Mesodermal cell (in vitro differentiated cells): ENCODE measurements at regions not wholly inside any gene's neighbourhood (a gene's known extent, or its start where the extent isn't known, plus 50 kb on each side); places are given as distances from the start of the nearest gene placed in this dataset.

Experiments used
- H3K27ac ChIP-seq: 2 replicates; pipeline ENCODE4 v1.7.0; 2013; ENCODE audit warnings: mild to moderate bottlenecking, low read depth, low read length, moderate library complexity; ENCODE audit not compliant: severe bottlenecking
- H3K36me3 ChIP-seq: 2 replicates; pipeline ENCODE4 v1.7.1; 2013; ENCODE audit warnings: mild to moderate bottlenecking, low read length, moderate library complexity; ENCODE audit not compliant: control insufficient read depth, insufficient read depth
- H3K4me1 ChIP-seq: one replicate; pipeline ENCODE4 v1.7.1; 2013; ENCODE audit warnings: mild to moderate bottlenecking, low read length; ENCODE audit not compliant: insufficient read depth, control insufficient read depth, poor library complexity, severe bottlenecking
- H3K4me3 ChIP-seq: 2 replicates; pipeline ENCODE4 v1.7.0; 2013; ENCODE audit warnings: low read length, control low read depth, mild to moderate bottlenecking; ENCODE audit not compliant: insufficient read depth, poor library complexity, severe bottlenecking; ENCODE audit errors: extremely low read depth
- H3K9me3 ChIP-seq: 2 replicates; pipeline ENCODE4 v1.7.1; 2013; ENCODE audit warnings: mild to moderate bottlenecking, low read length, moderate library complexity; ENCODE audit not compliant: control insufficient read depth
- WGBS, 2 experiments: methylation state at CpG; one replicate each; pipeline ENCODE4 v1.1.5; 2013; ENCODE audit warnings: missing lambda C conversion rate in 2 of 2; ENCODE audit not compliant: insufficient coverage in 2 of 2; 5-methylcytosine and 5-hydroxymethylcytosine counted together

DNA sequence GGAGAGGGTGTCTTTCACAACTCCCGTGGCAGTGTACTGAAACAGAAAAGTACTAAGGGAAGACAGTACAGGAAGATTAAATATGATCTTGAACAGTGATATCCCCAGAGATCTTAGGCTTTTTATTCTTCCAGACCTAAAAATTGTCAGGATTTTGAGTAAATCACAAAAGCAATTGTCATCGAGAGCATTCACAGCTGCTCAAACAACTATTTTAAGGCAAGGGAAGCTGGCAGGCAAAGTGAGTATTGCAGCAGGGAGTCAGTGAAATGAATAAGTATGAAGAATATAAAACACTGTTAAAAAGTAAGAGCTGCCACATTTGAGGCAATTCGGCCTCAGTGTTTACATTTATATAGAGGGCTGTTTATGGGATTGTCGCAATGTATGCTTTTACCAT, 479.0 kb downstream of the CAAP1 start:
- Histone ChIP-seq H3K4me1 (no peaks in the 10 kb centered on the region), H3K27ac (no peak overlapping the region), H3K4me3 (no peak overlapping the region), H3K36me3 (no peaks in the 10 kb centered on the region), H3K9me3 (no peaks in the 10 kb centered on the region)
- 67 to 76% methylated on average over 1 to 3 of the region's 4 CpGs for WGBS, 2 experiments

DNA sequence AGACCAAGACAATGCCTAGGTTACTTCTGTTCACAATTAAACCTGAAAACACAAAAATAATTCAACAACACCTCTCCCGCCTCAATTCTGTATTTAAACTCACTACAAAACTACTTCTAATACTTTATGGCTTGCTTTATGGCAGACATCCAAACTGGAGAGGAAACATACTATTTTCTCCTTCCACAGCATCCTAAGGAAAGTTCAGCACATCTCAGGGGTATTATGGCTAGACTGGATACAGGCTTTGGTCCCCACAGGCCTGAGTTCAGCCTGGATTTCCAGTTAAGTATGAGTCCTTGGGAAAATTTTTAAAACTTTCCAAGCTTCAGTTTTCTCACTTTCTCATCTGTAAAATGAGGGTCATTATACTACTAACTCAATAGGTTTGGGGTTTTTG, 480.2 kb downstream of the CAAP1 start:
- Histone ChIP-seq H3K4me1 (no peaks in the 10 kb centered on the region), H3K27ac (no peak overlapping the region), H3K9me3 (no peaks in the 10 kb centered on the region), H3K4me3 (no peak overlapping the region), H3K36me3 (no peaks in the 10 kb centered on the region)
- WGBS, 2 experiments: 88 to 92% methylated on average over 1 of the region's 1 CpG

DNA sequence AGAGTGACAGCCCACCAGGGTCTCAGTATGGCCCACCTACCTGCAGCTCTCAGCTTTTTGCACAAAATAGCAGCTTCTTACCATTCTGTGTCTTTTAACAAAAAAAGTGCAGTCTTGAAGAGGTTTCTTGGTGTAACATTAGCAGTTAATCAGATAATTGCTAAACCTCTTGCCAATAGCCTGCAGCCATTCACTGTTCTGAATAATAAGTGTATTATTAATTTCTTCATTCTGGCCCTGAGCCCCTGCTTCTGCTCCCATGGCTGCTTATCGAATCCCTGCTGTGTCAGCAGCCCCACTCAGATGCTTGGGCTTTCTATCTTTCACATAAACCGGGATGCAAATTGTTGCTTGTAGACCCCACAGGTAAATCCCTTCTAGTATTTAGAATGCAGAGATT, 485.9 kb downstream of the CAAP1 start:
- Histone ChIP-seq H3K36me3 (no peaks in the 10 kb centered on the region), H3K27ac (no peak overlapping the region), H3K4me1 (no peaks in the 10 kb centered on the region), H3K4me3 (no peak overlapping the region), H3K9me3 (no peaks in the 10 kb centered on the region)
- WGBS, 2 experiments: 86% methylated on average over 1 of the region's 2 CpGs; no CpG with 5 or more reads in 1 of the 2 experiments

DNA sequence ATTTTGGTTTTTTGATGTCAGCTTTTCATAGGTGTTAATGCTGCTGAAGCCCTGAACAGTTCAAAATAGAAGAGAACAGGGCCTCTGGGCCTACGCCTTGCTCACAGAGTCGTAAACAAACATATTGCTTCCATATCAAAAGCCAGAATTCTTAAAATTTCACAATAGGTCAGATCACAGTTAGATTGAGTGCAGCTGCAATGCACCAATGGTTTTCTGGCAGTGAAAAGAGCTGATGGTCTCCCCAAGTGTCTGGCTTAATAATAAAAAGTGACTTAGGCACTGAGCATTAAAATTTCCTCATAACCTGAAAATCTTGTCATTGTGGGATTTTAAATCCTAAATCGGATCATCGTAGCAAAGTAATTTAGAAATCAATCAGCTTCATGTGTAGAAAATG, 493.0 kb downstream of the CAAP1 start:
- no peaks in the 10 kb centered on the region for H3K9me3 ChIP-seq

DNA sequence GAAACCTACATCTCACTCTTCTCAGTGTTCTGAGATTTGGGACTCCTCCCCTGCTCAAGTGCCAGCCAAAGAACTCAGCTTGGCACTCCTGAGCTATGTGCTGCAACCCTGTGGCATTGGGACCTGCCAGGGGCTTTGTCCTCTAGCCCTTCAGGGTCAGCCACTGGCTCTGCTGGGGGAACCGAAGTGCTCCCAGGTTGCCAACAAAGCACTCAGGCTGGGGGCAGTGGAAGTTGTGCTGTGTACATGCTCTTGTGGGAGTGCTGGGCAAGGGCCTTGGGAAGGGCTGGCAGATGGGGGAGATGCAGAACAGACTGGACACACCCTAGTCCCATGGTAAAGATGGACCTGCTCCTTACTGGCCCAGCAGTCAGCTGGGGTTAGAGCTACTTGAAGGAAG, 498.6 kb downstream of the CAAP1 start:
- WGBS, 2 experiments: 91 to 100% methylated on average over 1 of the region's 1 CpG
- no peaks in the 10 kb centered on the region for H3K36me3 ChIP-seq
- no peak overlapping the region for H3K4me3 ChIP-seq
- H3K27ac ChIP-seq: no peak overlapping the region
- H3K9me3 ChIP-seq: peaks cover 11% of the 10 kb centered on the region
- H3K4me1 ChIP-seq: no peaks in the 10 kb centered on the region

More for the DNA sequence above, 493.0 kb downstream of the CAAP1 start:
- no peaks in the 10 kb centered on the region for H3K4me1 ChIP-seq
- 80% methylated on average over 1 of the region's 4 CpGs; no CpG with 5 or more reads in 1 of the 2 experiments for WGBS, 2 experiments
- H3K4me3 ChIP-seq: no peak overlapping the region
- H3K27ac ChIP-seq: no peak overlapping the region
- H3K36me3 ChIP-seq: no peaks in the 10 kb centered on the region

DNA sequence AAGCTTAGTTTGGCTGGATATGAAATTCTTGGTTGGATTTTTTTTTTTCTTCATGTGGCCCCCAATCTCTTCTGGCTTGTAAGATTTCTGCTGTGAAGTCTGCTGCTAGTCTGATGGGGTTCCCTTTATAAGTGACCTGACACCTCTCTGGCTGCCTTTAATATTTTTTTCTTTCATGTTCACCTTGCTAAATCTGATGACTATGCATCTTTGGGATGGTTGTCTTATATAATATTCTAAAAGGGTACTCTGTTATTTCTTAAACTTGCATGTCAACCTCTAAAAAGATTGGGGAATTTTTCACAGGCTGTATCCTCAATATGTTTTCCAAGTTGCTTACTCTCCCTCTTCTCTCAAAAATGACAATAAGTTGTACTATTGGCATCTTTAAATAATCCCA, 500.0 kb downstream of the CAAP1 start:
- Histone ChIP-seq H3K27ac (no peak overlapping the region), H3K36me3 (no peaks in the 10 kb centered on the region), H3K4me3 (no peak overlapping the region), H3K4me1 (no peaks in the 10 kb centered on the region), H3K9me3 (peaks cover 11% of the 10 kb centered on the region)

DNA sequence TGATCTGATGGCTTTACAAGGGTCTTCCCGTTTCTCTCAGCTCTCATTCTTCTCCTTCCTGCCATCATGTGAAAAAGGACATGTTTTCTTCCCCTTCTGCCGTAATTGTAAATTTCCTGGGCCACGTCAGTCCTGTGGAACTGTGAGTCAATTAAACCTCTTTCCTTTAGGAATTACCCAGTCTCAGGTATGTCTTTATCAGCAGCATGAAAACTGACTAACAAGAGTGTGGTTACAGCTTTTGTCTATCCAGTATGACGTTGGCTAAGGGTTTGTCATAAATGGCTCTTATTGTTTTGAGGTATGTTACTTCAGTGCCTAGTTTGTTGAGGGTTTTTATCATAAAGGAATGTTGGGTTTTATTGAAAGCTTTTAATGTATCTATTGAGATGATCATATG, 501.6 kb downstream of the CAAP1 start:
- H3K9me3 ChIP-seq: peaks cover 11% of the 10 kb centered on the region
- H3K36me3 ChIP-seq: no peaks in the 10 kb centered on the region
- WGBS, 2 experiments: 70 to 78% methylated on average over 2 to 4 of the region's 4 CpGs
- no peak overlapping the region for H3K4me3 ChIP-seq
- H3K27ac ChIP-seq: no peak overlapping the region
- H3K4me1 ChIP-seq: no peaks in the 10 kb centered on the region

DNA sequence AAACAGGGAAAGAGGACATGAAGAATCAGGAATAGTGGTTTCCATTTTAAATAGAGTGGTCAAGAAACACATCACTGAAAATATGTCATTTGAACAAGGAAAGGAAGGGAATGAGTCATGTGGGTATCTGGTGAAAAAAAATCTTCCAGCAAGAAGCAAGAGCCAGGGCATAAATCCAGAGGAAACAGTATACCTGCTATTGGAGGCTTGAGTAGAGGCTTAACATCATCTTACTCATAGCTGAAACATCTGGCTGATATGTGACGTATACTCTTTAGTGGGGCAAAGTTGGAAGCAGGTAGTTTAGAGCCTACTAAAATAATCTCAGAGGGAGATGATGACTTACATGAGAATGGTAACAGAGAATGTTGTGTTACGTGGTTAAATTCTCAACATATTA, 517.2 kb downstream of the CAAP1 start:
- no peaks in the 10 kb centered on the region for H3K4me1 ChIP-seq
- 100% methylated on average over 1 of the region's 2 CpGs; no CpG with 5 or more reads in 1 of the 2 experiments for WGBS, 2 experiments
- H3K4me3 ChIP-seq: no peak overlapping the region
- no peaks in the 10 kb centered on the region for H3K36me3 ChIP-seq
- no peak overlapping the region for H3K27ac ChIP-seq
- H3K9me3 ChIP-seq: no peaks in the 10 kb centered on the region

DNA sequence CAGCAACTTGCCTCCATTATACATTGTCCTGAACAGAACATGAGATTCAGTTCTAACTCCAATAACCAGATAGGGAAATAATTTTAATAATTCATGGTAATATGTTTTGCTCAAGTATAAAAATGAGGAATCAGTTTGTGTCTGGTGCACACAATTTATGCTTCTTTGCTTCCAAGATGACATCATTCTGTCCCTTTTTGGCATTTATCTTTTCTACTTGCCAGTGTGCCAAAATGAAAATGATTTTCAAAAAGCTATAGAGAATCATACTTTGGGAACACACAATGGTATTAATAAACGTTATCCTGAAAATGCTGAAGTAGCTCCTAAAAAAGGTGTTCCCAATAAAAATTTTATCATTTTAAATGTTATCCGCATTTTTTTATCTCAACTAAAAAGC, 519.0 kb downstream of the CAAP1 start:
- no peak overlapping the region for H3K4me3 ChIP-seq
- 100% methylated on average over 1 of the region's 2 CpGs for WGBS, 2 experiments

DNA sequence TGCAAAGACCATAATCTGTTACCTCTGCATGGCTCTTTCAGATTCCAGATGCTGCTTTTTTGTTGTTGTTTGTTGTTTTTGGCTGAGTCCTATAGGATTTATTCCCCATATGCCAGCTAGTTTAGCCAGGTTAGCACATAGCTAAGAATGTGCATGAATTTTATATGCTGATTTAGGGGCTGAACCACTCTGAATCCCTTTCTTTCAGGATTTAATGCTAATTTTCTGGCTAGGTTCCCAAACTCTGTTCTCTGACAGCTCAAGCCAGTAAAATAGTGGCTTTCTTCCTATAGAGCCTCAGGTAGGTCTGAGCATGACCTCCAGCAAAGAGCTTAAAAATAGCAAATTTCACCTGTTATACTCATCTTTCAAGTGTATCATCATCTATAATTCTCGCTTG, 521.4 kb downstream of the CAAP1 start:
- H3K4me3 ChIP-seq: no peak overlapping the region
- H3K9me3 ChIP-seq: no peaks in the 10 kb centered on the region
- no peaks in the 10 kb centered on the region for H3K36me3 ChIP-seq
- WGBS, 2 experiments: no CpG with 5 or more reads among the region's 1 CpG
- H3K27ac ChIP-seq: no peak overlapping the region
- H3K4me1 ChIP-seq: no peaks in the 10 kb centered on the region

More for the DNA sequence above, 519.0 kb downstream of the CAAP1 start:
- Histone ChIP-seq H3K27ac (no peak overlapping the region), H3K9me3 (no peaks in the 10 kb centered on the region), H3K36me3 (no peaks in the 10 kb centered on the region), H3K4me1 (no peaks in the 10 kb centered on the region)

DNA sequence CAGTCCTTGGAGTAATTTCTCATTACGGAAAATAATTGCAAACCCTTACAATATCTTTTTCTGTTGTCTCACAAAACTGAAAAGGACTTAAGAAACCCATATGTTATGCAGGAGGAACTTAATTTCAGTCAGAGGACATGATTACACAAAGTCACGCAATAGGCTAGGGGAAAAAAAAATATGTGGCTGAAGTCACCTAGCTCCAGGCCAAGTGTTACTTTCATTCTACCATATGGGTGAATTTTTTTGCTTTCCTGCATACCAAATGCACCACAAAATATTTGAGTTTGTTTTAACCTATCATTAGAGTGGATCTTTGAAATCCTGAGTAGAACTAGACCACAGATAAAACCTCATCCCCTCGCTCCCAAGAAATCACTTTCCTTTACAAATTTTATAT, 523.5 kb downstream of the CAAP1 start:
- no peaks in the 10 kb centered on the region for H3K9me3 ChIP-seq
- no peaks in the 10 kb centered on the region for H3K4me1 ChIP-seq
- 83% methylated on average over 1 of the region's 3 CpGs; no CpG with 5 or more reads in 1 of the 2 experiments for WGBS, 2 experiments
- H3K27ac ChIP-seq: no peak overlapping the region
- no peaks in the 10 kb centered on the region for H3K36me3 ChIP-seq
- no peak overlapping the region for H3K4me3 ChIP-seq
